A673 (cell line): ENCODE measurements at regions not wholly inside any gene's neighbourhood (a gene's known extent, or its start where the extent isn't known, plus 50 kb on each side); places are given as distances from the start of the nearest gene placed in this dataset.
A peak's percentile ranks its signal among the peaks of the same experiment; 100 is the strongest.

ENCODE experiments used
- BruUV-seq: library from RNA; stranded (reverse); fragments of 400-500 nt; replicated peaks from 2 replicates; lab custom pipeline; 2021; lab: Mats Ljungman, UMichigan
- CTCF ChIA-PET: fragments of 300-600 bp; sonication (Branson Sonifier 250); formaldehyde crosslinking; loops from one replicate; lab custom pipeline; 2022; ENCODE audit warnings: antibody characterized with exemption; lab: Charles Lee
- POLR2A ChIA-PET: fragments of 300-600 bp; sonication (Branson Sonifier 250); formaldehyde crosslinking; loops from one replicate; lab custom pipeline; 2022; ENCODE audit warnings: antibody characterized with exemption; ENCODE audit not compliant: low non-redundant PET; lab: Charles Lee
- DNase-seq: peaks from one replicate; pipeline ENCODE4 v3.0.0-alpha.2; 2015; ENCODE audit warnings: low spot score
- H3K27ac ChIP-seq: fragments of 200-600 bp; sonication (generic); 2 replicates; pipeline ENCODE4 v1.5.1; 2016; ENCODE audit warnings: mixed run types, low read depth, mild to moderate bottlenecking, mixed read lengths, antibody characterized with exemption, low read length; ENCODE audit not compliant: poor library complexity, severe bottlenecking
- H3K27me3 ChIP-seq: fragments of 200-600 bp; sonication (generic); replicated peaks from 2 replicates; pipeline ENCODE4 v1.6.1; 2017; ENCODE audit warnings: mixed run types, low read depth, mild to moderate bottlenecking, mixed read lengths, antibody characterized with exemption, low read length; ENCODE audit not compliant: insufficient read depth, poor library complexity
- H3K36me3 ChIP-seq: fragments of 200-600 bp; sonication (generic); 2 replicates; pipeline ENCODE4 v1.6.1; 2016; ENCODE audit warnings: mixed run types, mild to moderate bottlenecking, mixed read lengths, antibody characterized with exemption, low read length; ENCODE audit not compliant: insufficient read depth, poor library complexity, severe bottlenecking
- H3K4me1 ChIP-seq: fragments of 200-600 bp; sonication (generic); 2 replicates; pipeline ENCODE4 v1.6.1; 2017; ENCODE audit warnings: mixed run types, mild to moderate bottlenecking, mixed read lengths, antibody characterized with exemption, low read length; ENCODE audit not compliant: insufficient read depth, poor library complexity, severe bottlenecking
- H3K4me3 ChIP-seq: fragments of 200-600 bp; sonication (generic); 2 replicates; pipeline ENCODE4 v1.5.1; 2016; ENCODE audit warnings: low read depth, mixed run types, mild to moderate bottlenecking, mixed read lengths, low read length; ENCODE audit not compliant: poor library complexity, severe bottlenecking
- H3K9me3 ChIP-seq: fragments of 200-600 bp; sonication (generic); 2 replicates; pipeline ENCODE4 v1.6.1; 2016; ENCODE audit warnings: mixed run types, low read depth, mild to moderate bottlenecking, mixed read lengths, antibody characterized with exemption, low read length; ENCODE audit not compliant: poor library complexity, severe bottlenecking
- EZH2 ChIP-seq: fragments of 200-600 bp; sonication (generic); IDR thresholded peaks from 2 replicates; pipeline ENCODE4 v1.6.1; 2017; ENCODE audit warnings: borderline replicate concordance, low read depth, mild to moderate bottlenecking, mixed read lengths, antibody characterized with exemption, low read length; ENCODE audit not compliant: poor library complexity, severe bottlenecking
- intact Hi-C: fragments of 100-400 bp; cut with micrococcal nuclease; formaldehyde crosslinking; loops from one replicate; pipeline ENCODE4 v1.10.0; 2022; ENCODE audit not compliant: unreplicated experiment
- TF ChIP-seq, protein P1 (sequence below): fragments of 300-800, 200-600 bp; sonication (generic); conservative IDR thresholded peaks from 2 replicates; pipeline ENCODE4 v1.5.1; 2017; ENCODE audit warnings: low read depth, mild to moderate bottlenecking, antibody characterized with exemption, low read length, moderate library complexity, mixed read lengths

DNA sequence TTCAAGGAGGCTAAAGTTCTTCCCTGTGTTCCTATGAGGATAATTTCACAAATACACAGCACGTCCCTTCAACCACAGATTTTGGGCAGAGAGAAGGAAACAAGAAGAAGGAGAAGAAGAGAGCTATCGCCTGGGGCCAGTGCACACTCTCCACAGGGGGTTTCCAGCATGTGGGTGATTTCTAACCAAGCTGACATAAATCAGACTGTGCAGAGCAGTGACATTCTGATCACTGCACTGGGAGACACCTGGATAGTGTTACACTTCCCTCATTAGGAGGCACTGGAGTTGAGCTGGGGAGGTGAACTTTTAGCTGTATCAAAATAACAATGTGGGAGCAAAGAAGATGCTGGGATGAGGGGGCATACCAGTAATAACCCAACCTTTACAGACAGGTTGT lies 71.8 kb upstream of the CENPW start:
- H3K27ac ChIP-seq = no peak overlapping the region
- H3K27me3 ChIP-seq = no peaks in the 10 kb centered on the region
- TF ChIP-seq, protein P1, sequence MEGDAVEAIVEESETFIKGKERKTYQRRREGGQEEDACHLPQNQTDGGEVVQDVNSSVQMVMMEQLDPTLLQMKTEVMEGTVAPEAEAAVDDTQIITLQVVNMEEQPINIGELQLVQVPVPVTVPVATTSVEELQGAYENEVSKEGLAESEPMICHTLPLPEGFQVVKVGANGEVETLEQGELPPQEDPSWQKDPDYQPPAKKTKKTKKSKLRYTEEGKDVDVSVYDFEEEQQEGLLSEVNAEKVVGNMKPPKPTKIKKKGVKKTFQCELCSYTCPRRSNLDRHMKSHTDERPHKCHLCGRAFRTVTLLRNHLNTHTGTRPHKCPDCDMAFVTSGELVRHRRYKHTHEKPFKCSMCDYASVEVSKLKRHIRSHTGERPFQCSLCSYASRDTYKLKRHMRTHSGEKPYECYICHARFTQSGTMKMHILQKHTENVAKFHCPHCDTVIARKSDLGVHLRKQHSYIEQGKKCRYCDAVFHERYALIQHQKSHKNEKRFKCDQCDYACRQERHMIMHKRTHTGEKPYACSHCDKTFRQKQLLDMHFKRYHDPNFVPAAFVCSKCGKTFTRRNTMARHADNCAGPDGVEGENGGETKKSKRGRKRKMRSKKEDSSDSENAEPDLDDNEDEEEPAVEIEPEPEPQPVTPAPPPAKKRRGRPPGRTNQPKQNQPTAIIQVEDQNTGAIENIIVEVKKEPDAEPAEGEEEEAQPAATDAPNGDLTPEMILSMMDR = no peak
- no peak for TF ChIP-seq EZH2
- ChIA-PET POLR2A (no interaction called here), CTCF (no interaction called here)
- intact Hi-C loops = no loop called here
- peaks cover 4% of the 10 kb centered on the region for H3K4me1 ChIP-seq
- no peak overlapping the region for H3K4me3 ChIP-seq
- no peaks in the 10 kb centered on the region for H3K9me3 ChIP-seq
- no peaks in the 10 kb centered on the region for H3K36me3 ChIP-seq
- DNase-seq = peak; percentile 41
- no TSS peak for BruUV-seq

- ChIA-PET CTCF (no interaction called here), POLR2A (no interaction called here)
- no peaks in the 10 kb centered on the region for H3K9me3 ChIP-seq
- H3K4me3 ChIP-seq = no peak overlapping the region
- intact Hi-C loops = no loop called here
- H3K27ac ChIP-seq = no peak overlapping the region
- H3K27me3 ChIP-seq = no peaks in the 10 kb centered on the region
- DNase-seq = no peak
- no peaks in the 10 kb centered on the region for H3K36me3 ChIP-seq
- TF ChIP-seq, protein P1 = no peak
- TF ChIP-seq EZH2 = no peak
- BruUV-seq = no TSS peak
- no peaks in the 10 kb centered on the region for H3K4me1 ChIP-seq
Measured at GRCh38 chr6:126280287-126280686, 59.6 kb upstream of the CENPW start.

DNA sequence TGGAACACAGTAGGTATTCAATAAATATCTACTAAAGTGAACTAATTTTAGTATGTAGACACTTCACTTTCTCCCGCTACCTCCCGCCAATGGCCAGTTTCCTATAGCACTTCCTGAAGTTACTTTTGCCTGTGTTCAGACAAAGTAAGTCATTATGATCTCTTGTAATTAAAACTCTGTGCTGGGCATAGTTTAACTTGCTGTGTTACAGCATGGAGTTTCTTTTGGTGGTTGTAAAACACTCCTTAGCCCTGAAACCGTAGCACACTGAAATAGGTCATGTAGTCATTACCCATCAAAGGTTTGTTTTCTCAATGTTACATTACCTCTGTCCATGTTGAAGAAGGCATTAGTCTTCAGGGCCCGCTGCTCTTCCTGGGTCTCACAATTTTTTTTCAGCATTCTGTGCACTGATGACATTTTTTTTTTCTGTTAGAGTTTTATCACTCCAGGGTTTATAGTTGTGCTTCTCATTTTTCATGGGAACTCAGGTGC lies 54.0 kb upstream of the CENPW start:
- Histone ChIP-seq H3K4me3 (no peak overlapping the region), H3K36me3 (no peaks in the 10 kb centered on the region), H3K27ac (no peak overlapping the region), H3K27me3 (no peaks in the 10 kb centered on the region), H3K4me1 (no peaks in the 10 kb centered on the region), H3K9me3 (no peaks in the 10 kb centered on the region)
- TF ChIP-seq, protein P1 = no peak
- TF ChIP-seq EZH2 = no peak
- no TSS peak for BruUV-seq
- intact Hi-C loops = no loop called here
- CTCF ChIA-PET = no interaction called here
- POLR2A ChIA-PET = no interaction called here
- no peak for DNase-seq
